ENCODE measurements at regions not wholly inside any gene's neighbourhood (a gene's known extent, or its start where the extent isn't known, plus 50 kb on each side); places are given as distances from the start of the nearest gene placed in this dataset.
"Not testable (repeated sequence)": the region's sequence is repeated elsewhere in the genome, so short reads cannot be mapped to it uniquely, and the experiment has no call there.

DNA sequence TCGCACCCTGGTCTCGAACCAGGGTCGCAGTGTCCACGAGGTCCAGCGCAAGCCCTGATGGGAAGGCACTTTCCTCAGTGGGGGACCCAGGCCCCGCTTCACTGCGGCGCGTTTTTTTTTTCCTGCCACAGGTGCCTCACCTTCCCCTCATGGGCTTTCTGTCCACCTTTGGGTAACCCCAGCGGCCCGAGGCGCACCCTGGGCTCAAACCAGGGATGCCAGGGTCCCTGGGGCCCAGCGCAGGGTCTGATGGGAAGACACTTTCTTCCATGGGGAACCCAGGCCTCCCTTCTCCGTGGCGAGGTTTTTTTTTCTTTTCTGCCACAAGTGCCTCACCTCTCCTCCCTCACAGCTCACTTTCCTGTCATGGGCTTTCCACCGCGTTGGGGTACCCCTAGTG lies 1269.9 kb downstream of the FOXD4L5 start:
- H3K9me2 ChIP-seq (replicated peaks; ENCODE audit: low read length) = no peaks in the 10 kb centered on the region
- H4K20me1 ChIP-seq (ENCODE audit: low read length) = no peaks in the 10 kb centered on the region
- no peak for TF ChIP-seq EZH2phosphoT487 (IDR thresholded peaks at IDR 0.05; ENCODE audit: borderline replicate concordance, low read length)
- no peak for TF ChIP-seq EZH2 (IDR thresholded peaks at IDR 0.05; ENCODE audit: low read length, unreplicated experiment)
- TF ChIP-seq, protein P1, sequence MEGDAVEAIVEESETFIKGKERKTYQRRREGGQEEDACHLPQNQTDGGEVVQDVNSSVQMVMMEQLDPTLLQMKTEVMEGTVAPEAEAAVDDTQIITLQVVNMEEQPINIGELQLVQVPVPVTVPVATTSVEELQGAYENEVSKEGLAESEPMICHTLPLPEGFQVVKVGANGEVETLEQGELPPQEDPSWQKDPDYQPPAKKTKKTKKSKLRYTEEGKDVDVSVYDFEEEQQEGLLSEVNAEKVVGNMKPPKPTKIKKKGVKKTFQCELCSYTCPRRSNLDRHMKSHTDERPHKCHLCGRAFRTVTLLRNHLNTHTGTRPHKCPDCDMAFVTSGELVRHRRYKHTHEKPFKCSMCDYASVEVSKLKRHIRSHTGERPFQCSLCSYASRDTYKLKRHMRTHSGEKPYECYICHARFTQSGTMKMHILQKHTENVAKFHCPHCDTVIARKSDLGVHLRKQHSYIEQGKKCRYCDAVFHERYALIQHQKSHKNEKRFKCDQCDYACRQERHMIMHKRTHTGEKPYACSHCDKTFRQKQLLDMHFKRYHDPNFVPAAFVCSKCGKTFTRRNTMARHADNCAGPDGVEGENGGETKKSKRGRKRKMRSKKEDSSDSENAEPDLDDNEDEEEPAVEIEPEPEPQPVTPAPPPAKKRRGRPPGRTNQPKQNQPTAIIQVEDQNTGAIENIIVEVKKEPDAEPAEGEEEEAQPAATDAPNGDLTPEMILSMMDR (conservative IDR thresholded peaks at IDR 0.05; ENCODE audit: low read depth, low read length) = no peak
- no peaks in the 10 kb centered on the region for H3K27me3 ChIP-seq (ENCODE audit: low read length)
- H3K4me1 ChIP-seq (ENCODE audit: insufficient read depth, low read length) = no peaks in the 10 kb centered on the region
- H2AFZ ChIP-seq (ENCODE audit: low read length) = no peak overlapping the region
- H3K27ac ChIP-seq (ENCODE audit: low read length) = no peak overlapping the region
- ChIA-PET POLR2A (ENCODE audit: unreplicated experiment) (no interaction called here), CTCF (no interaction called here)
- H3K36me3 ChIP-seq (ENCODE audit: low read depth, low read length) = no peaks in the 10 kb centered on the region
- no peaks in the 10 kb centered on the region for H3F3A ChIP-seq (ENCODE audit: low read length, unreplicated experiment)
- no peak for DNase-seq
- H3K4me2 ChIP-seq (ENCODE audit: low read length) = no peak overlapping the region
- no peaks in the 10 kb centered on the region for H3K79me2 ChIP-seq (ENCODE audit: low read length)
- H3K4me3 ChIP-seq (ENCODE audit: low read length) = no peak overlapping the region
- no peaks in the 10 kb centered on the region for H3K9me3 ChIP-seq (ENCODE audit: low read length)
- ATAC-seq = no peak
- intact Hi-C loops (cut with micrococcal nuclease) = no loop called here
- BruUV-seq (replicated peaks) = no TSS peak
- H3K9ac ChIP-seq (ENCODE audit: low read length) = no peak overlapping the region

DNA sequence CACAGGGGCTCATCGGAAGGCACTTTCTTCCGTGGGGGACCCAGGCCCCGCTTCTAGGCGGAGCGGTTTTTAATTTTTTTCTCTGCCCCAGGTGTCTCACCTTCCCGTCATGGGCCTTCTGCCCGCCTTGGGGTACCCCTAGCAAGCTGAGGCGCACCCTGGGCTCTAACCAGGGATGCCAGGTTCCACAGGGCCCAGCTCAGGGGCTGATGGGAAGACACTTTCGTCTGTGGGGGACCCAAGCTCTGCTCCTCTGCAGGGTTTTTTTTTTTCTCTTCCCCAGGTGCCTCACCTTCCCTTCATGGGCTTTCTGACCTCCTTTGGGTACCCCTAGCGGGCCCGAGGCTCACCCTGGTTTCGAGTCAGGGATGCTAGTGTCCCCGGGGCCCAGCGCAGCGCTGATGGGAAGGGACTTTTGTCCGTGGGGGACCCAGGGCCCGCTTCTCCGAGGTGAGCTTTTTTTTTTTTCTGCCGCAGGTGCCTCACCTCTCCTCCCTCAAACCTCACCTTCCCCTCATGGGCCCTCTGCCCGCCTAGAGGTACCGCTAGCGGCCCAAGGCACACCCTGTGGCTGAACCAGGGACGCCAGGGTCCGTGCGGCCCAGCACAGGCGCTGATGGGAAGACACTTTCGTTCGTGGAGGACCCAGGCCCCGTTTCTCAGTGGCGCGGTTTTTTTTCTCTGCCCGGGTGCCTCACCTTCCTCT lies 1270.5 kb downstream of the FOXD4L5 start:
- intact Hi-C loops (cut with micrococcal nuclease); H3K27ac ChIP-seq (ENCODE audit: low read length); H3K9ac ChIP-seq (ENCODE audit: low read length); H3K36me3 ChIP-seq (ENCODE audit: low read depth, low read length); H3K79me2 ChIP-seq (ENCODE audit: low read length); H3K4me3 ChIP-seq (ENCODE audit: low read length); ATAC-seq; H3K27me3 ChIP-seq (ENCODE audit: low read length); DNase-seq; H3K9me3 ChIP-seq (ENCODE audit: low read length); H3K4me2 ChIP-seq (ENCODE audit: low read length); H3F3A ChIP-seq (ENCODE audit: low read length, unreplicated experiment); H3K9me2 ChIP-seq (replicated peaks; ENCODE audit: low read length); H2AFZ ChIP-seq (ENCODE audit: low read length); CTCF ChIA-PET; H3K4me1 ChIP-seq (ENCODE audit: insufficient read depth, low read length); H4K20me1 ChIP-seq (ENCODE audit: low read length); POLR2A ChIA-PET (ENCODE audit: unreplicated experiment); BruUV-seq (replicated peaks): not testable (repeated sequence)

DNA sequence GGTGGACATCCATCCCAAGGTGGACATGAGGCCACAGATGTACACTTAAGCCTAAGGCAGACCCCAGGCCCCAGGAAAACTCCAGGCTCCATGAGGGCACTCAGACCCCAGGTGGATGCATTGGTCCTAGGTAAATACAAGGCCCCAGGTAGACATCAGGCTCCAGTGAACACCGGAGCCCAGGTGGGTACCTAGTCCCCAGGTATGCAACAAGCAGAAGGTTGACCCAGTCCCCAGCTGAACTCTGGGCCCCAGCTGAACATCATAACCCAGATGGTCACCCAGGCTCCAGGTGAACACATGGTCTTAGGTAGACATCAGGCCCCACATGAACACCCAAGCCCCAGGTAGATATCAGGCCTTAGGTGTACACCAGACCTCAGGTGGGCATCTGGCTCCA lies 1271.9 kb downstream of the FOXD4L5 start:
- H3F3A ChIP-seq (ENCODE audit: low read length, unreplicated experiment); ATAC-seq; H3K4me3 ChIP-seq (ENCODE audit: low read length); H3K9ac ChIP-seq (ENCODE audit: low read length); CTCF ChIA-PET; H3K4me2 ChIP-seq (ENCODE audit: low read length); BruUV-seq (replicated peaks); H3K27me3 ChIP-seq (ENCODE audit: low read length); H3K36me3 ChIP-seq (ENCODE audit: low read depth, low read length); H3K27ac ChIP-seq (ENCODE audit: low read length); H3K4me1 ChIP-seq (ENCODE audit: insufficient read depth, low read length); intact Hi-C loops (cut with micrococcal nuclease); H3K9me2 ChIP-seq (replicated peaks; ENCODE audit: low read length); DNase-seq; H4K20me1 ChIP-seq (ENCODE audit: low read length); POLR2A ChIA-PET (ENCODE audit: unreplicated experiment); H3K79me2 ChIP-seq (ENCODE audit: low read length); H3K9me3 ChIP-seq (ENCODE audit: low read length); H2AFZ ChIP-seq (ENCODE audit: low read length): not testable (repeated sequence)

DNA sequence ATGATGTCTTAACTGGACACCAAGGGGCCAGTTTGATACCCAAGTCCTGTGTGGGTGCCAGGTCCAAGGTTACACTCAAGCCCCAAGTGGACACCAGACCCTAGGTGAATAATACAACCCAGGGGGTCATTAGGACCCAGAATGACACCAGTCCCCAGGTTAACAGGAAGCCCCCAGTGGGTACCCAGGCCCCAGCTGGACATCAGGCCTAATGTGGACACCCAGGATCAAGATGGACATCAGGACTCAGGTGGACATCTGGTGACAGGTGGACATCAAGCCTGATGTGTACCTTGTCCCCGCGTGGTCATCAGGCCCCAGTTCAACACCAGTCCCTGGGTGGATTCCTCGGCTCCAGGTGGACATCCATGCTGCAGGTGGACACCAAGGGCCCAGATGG lies 1273.0 kb downstream of the FOXD4L5 start:
- DNase-seq; CTCF ChIA-PET; BruUV-seq (replicated peaks); H3F3A ChIP-seq (ENCODE audit: low read length, unreplicated experiment); intact Hi-C loops (cut with micrococcal nuclease); H3K9me2 ChIP-seq (replicated peaks; ENCODE audit: low read length); H3K4me2 ChIP-seq (ENCODE audit: low read length); H3K27ac ChIP-seq (ENCODE audit: low read length); H3K36me3 ChIP-seq (ENCODE audit: low read depth, low read length); H3K4me1 ChIP-seq (ENCODE audit: insufficient read depth, low read length); H3K27me3 ChIP-seq (ENCODE audit: low read length); H3K9me3 ChIP-seq (ENCODE audit: low read length); H4K20me1 ChIP-seq (ENCODE audit: low read length); POLR2A ChIA-PET (ENCODE audit: unreplicated experiment); H3K4me3 ChIP-seq (ENCODE audit: low read length); H3K79me2 ChIP-seq (ENCODE audit: low read length); H2AFZ ChIP-seq (ENCODE audit: low read length); H3K9ac ChIP-seq (ENCODE audit: low read length); ATAC-seq: not testable (repeated sequence)

DNA sequence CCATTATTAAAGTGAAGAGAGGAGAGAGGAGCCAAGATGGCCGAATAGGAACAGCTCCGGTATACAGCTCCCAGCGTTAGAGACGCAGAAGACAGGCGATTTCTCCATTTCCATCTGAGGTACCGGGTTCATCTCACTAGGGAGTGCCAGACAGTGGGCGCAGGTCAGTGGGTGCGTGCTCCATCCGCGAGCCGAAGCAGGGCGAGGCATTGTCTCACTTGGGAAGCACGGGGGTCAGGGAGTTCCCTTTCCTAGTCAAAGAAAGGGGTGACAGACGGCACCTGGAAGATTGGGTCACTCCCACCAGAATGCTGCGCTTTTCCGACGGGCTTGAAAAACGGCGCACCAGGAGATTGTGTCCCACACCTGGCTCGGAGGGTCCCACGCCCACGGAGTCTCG lies 1305.3 kb downstream of the FOXD4L5 start:
- H3K9me2 ChIP-seq (replicated peaks; ENCODE audit: low read length); H3F3A ChIP-seq (ENCODE audit: low read length, unreplicated experiment); ATAC-seq; H3K27me3 ChIP-seq (ENCODE audit: low read length); BruUV-seq (replicated peaks); H3K9me3 ChIP-seq (ENCODE audit: low read length); H3K4me1 ChIP-seq (ENCODE audit: insufficient read depth, low read length); CTCF ChIA-PET; H3K27ac ChIP-seq (ENCODE audit: low read length); H3K79me2 ChIP-seq (ENCODE audit: low read length); POLR2A ChIA-PET (ENCODE audit: unreplicated experiment); H3K4me3 ChIP-seq (ENCODE audit: low read length); intact Hi-C loops (cut with micrococcal nuclease); H4K20me1 ChIP-seq (ENCODE audit: low read length); H3K9ac ChIP-seq (ENCODE audit: low read length); DNase-seq; H2AFZ ChIP-seq (ENCODE audit: low read length); H3K36me3 ChIP-seq (ENCODE audit: low read depth, low read length); H3K4me2 ChIP-seq (ENCODE audit: low read length): not testable (repeated sequence)
